HG03159 (cell line): ENCODE measurements at regions not wholly inside any gene's neighbourhood (a gene's known extent, or its start where the extent isn't known, plus 50 kb on each side); places are given as distances from the start of the nearest gene placed in this dataset.
A peak's percentile ranks its signal among the peaks of the same experiment; 100 is the strongest.

Source experiments
- ATAC-seq: cut with Tn5 transposase; IDR thresholded peaks from one replicate; pipeline ENCODE4 v1.9.1; 2021; ENCODE audit warnings: mild to moderate bottlenecking, moderate library complexity; ENCODE audit not compliant: unreplicated experiment

DNA sequence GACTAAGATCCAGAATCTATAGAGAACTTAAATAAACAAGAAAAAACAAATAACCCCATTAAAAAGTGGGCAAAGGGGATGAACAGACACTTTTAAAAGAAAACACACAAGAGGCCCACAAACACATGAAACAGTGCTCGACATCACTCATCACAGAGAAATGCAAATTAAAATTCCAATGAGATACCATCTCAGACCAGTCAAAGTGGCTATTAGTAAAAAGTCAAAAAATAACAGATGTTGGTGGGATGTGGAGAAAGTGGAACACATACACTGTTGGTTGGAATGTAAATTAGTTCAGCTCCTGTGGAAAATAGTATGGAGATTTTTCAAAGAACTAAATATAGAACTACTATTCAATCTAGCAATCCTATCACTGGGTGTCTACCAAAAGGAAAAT, 143.1 kb downstream of the IFI44 start:
- no peak for ATAC-seq

- peak; percentile 64 for ATAC-seq
These were observed 147.6 kb downstream of the IFI44 start for GRCh38 chr1:78797108-78797781.

GRCh38 chr1:78799926-78800325, 150.3 kb downstream of the IFI44 start:
- no peak for ATAC-seq

DNA sequence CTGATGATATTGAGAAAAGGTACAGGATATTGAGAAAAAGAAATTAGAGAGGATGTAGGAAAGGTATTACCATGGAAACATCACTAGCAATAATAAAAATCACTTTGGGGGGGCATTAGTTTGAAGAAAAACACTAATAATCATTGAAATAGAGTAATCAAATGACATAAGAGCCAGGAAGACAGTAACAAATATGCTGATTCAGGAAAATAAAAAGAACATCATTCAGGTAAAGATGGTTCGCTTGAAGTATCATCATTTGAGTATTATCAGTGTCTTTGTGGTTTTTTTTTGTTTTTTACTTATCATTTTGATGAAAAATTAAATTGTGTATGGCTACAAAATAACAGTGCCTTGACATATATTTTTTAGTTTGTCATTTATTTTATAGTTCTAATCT, 164.5 kb downstream of the IFI44 start:
- ATAC-seq: no peak

DNA sequence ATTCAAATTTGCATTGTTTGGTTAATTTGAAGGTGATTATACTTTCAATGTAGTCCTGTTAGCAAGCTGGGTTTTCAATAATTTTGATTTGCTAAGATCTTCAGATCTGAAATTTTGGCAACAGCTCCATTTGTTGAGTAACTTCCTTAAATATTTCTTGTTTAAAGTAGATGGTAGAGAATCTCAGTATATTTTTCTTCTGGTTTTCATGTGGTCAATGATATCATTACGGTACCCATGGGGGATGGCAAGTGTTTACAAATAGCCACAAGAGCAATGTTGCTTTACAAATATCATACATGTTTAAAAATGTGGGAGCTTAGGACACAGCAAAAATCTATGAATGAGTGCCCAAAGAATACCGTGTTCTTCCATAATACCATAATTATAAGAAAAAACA, 175.9 kb downstream of the IFI44 start:
- ATAC-seq: no peak

DNA sequence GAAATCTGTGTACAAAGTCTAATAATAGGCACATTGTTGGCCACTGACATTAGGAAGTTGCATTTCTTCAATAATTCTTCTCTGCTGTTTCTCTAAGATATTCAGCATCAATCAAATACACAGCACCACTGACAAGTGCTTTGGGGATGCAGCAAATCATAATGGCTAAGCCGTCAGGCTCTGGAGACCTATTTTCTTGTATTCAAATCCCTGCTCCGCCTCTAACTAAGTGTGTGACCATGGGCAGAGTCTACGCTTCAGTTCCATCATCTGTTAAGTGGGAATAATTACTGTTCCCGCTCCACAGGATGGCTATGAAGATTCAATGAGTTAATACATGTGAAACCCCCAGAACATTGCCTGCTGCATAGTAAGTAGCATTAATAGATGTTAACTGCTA, 176.9 kb downstream of the ADGRL4 start:
- no peak for ATAC-seq

DNA sequence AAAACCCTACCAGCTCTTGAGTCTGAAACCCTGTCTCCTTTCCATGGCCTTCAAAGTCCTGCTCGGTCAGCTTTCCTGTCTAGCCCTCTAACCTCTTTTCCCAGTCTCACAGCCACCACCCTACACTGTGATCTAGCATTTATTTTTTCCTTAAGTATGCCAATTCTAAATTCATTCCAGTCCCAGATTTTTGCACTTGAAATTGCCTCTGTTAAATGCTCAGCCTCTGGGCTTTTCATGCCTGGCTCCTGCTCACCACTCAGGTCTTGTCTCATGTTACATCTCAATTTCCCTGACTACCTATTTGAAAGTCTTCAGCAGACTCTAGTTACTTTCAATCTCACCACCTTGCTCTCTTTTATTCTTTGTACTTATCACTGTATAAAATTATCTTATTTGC, 176.2 kb downstream of the ADGRL4 start:
- ATAC-seq: no peak

GRCh38 chr1:78831731-78832360, 174.7 kb downstream of the ADGRL4 start:
- no peak for ATAC-seq

DNA sequence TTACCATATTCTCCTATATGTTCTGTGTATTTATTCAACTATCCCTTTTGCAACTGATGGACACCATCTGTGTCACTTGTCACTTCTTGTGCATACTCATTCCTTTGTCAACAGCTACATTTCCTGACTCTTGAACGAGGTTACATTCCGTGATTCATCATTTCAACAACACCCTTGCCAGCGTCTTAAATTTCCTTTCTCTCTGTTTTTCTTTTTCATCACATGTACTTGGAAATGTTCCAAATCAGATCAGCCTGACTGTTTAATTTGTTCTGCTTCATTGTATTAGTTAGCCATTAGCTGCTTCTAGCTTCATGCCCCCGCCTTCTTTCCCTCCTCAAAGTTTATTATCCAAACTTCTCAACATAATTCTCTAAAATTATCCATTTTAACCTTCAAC, 173.0 kb downstream of the ADGRL4 start:
- ATAC-seq: no peak

GRCh38 chr1:78834201-78834741, 172.3 kb downstream of the ADGRL4 start:
- ATAC-seq: peak; percentile 65

DNA sequence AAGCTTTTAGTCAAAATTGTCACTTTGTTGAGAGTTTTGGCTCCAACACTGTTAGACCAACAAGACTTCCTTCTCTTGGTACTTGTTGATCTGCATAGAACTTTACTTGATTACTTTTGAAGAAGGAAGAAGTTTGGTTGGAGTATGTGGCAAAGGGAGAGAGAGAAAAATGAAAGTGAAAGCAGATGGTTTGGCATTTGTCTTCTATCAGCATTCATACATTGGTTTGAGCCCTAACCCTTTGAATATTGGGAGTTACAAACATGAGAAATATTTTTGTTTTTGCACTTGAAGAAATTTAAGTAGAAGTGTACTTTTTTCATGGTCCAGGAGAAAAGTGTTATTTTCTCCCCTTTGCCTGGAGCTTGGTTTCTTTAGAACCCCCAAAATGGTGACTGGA, 169.8 kb downstream of the ADGRL4 start:
- no peak for ATAC-seq

- ATAC-seq: peak; percentile 55
These were observed 166.7 kb downstream of the ADGRL4 start for GRCh38 chr1:78839704-78840277.
